Activated CD4-positive, alpha-beta T cell treated with anti-CD3 and anti-CD28 coated beads, Interleukin-2, amount 10 ng/mL, durations not matched to agents 24 days and 14 days (primary cell): ENCODE measurements at regions not wholly inside any gene's neighbourhood (a gene's known extent, or its start where the extent isn't known, plus 50 kb on each side); places are given as distances from the start of the nearest gene placed in this dataset.

Experiments
- DNase-seq: peaks from one replicate; pipeline ENCODE4 v3.0.0; 2022
- H3K27ac Mint-ChIP-seq: one replicate; pipeline ENCODE4 v1.8.0; 2022; ENCODE audit warnings: mild to moderate bottlenecking, mixed read lengths
- H3K27me3 Mint-ChIP-seq: one replicate; pipeline ENCODE4 v1.8.0; 2022; ENCODE audit warnings: mixed read lengths
- H3K36me3 Mint-ChIP-seq: one replicate; pipeline ENCODE4 v1.8.0; 2022; ENCODE audit warnings: low read depth, mild to moderate bottlenecking, mixed read lengths
- H3K4me1 Mint-ChIP-seq: one replicate; pipeline ENCODE4 v1.8.0; 2021; ENCODE audit warnings: mixed read lengths
- H3K4me3 Mint-ChIP-seq: one replicate; pipeline ENCODE4 v1.8.0; 2022; ENCODE audit warnings: mild to moderate bottlenecking, moderate library complexity, mixed read lengths
- H3K9me3 Mint-ChIP-seq: one replicate; pipeline ENCODE4 v1.8.0; 2021; ENCODE audit warnings: mixed read lengths
- intact Hi-C: fragments of 100-400 bp; cut with micrococcal nuclease; formaldehyde crosslinking; loops from one replicate; pipeline ENCODE4 v1.15.1; 2023

DNA sequence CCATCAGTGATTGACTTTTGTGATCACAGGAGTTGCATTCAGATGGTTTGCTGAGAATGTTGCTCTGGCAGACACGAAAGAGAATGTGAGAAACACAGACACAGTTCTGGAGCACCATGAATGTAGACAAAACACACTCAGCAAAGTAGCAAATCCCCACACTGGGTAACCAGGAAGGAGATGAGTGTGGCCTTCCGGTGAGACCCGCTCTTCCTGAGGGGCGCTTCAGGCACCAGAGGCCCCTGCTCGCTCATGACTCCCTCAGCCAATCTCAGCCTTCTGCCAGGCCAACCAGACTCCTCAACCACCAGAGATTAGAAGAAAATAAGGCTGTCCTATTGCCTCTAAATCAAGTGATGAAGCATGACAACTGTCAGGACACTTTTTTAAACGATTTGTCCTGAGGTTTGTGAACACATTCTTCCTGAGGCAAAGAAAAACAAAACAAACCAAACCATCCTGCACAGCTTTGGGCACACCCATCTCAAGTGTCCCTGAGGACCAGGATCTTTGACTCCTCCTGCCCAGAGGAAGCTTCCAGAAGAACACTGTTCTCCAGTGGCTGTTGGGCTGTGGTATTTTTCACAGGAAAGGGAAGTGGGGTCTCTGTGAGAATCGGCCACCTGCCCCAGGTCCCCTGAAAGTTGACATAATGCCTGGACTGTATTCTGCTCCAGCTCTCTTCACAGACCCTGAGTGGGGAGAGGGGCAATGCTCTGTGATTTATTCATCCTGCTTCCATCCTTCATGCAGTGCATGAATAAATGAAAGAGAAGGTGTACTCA, 152.8 kb downstream of the BCL11A start:
- H3K27me3 Mint-ChIP-seq = no peaks in the 10 kb centered on the region
- no peak overlapping the region for H3K27ac Mint-ChIP-seq
- intact Hi-C loops = no loop called here
- H3K4me3 Mint-ChIP-seq = no peak overlapping the region
- H3K4me1 Mint-ChIP-seq = peaks cover 1% of the 10 kb centered on the region
- DNase-seq = no peak
- no peaks in the 10 kb centered on the region for H3K36me3 Mint-ChIP-seq
- H3K9me3 Mint-ChIP-seq = no peaks in the 10 kb centered on the region

DNA sequence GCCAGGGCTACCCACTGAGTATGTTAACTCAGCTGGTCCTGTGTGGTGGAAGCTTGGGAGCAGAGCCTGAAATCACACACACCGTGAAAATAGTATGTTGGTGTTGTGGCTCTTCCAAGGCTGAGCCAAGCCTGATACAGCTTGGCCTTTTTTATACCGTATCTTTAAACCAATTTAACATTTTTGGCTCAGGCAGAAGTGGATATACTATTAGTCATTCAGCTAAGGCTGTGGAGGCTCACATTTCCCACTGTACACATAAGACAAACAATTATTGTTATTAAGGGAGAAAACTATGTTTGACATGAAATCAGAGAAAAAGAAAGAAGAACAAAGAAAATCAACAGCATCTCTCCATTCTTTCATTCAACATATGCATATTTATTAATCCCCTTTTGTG, 159.0 kb downstream of the BCL11A start:
- Mint-ChIP-seq H3K9me3 (no peaks in the 10 kb centered on the region), H3K4me3 (no peak overlapping the region), H3K27me3 (no peaks in the 10 kb centered on the region), H3K4me1 (no peaks in the 10 kb centered on the region), H3K27ac (no peak overlapping the region), H3K36me3 (no peaks in the 10 kb centered on the region)
- intact Hi-C loops = no loop called here
- no peak for DNase-seq

DNA sequence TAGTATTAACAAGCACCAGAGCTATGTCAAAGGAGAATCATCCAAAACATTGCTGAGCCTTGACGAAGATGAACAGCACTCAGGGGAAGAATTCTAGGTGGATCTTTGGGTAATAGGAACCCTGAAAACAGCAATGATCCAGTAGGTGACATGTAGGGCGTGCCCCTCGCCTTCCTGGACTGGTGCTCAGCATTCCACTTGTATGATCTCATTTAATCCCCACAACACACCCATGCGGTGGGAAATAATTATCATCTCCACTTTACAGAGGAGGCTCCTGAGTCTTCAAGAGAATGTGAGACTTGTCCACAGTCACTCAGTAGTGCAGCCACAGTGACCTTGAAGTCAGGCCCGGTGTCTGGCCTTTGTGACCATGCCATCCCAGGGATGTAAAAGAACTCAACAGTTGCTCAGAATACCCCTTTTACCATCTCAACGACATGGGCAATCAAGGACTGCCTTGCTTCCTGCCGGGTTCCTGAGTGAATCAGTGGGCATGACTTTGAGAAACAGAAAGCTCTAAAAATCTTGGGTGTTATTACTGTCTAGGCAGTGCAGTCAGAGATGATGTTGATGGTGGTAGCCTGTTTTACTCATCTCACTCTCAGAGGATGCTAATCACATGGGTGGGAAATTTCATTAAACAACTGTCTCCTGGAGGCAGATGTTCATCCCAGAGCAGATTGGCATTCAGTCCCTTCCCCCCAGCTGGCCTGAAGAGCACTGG, 161.6 kb downstream of the BCL11A start:
- intact Hi-C loops = no loop called here
- Mint-ChIP-seq H3K9me3 (no peaks in the 10 kb centered on the region), H3K36me3 (no peaks in the 10 kb centered on the region), H3K4me3 (no peak overlapping the region), H3K27me3 (no peaks in the 10 kb centered on the region), H3K4me1 (no peaks in the 10 kb centered on the region), H3K27ac (no peak overlapping the region)
- DNase-seq = no peak

- H3K9me3 Mint-ChIP-seq = no peaks in the 10 kb centered on the region
- no peak overlapping the region for H3K4me3 Mint-ChIP-seq
- no peaks in the 10 kb centered on the region for H3K4me1 Mint-ChIP-seq
- no peak overlapping the region for H3K27ac Mint-ChIP-seq
- DNase-seq = no peak
- no peaks in the 10 kb centered on the region for H3K27me3 Mint-ChIP-seq
- intact Hi-C loops = no loop called here
- no peaks in the 10 kb centered on the region for H3K36me3 Mint-ChIP-seq
Observed at GRCh38 chr2:60391230-60391629, 162.2 kb downstream of the BCL11A start.

DNA sequence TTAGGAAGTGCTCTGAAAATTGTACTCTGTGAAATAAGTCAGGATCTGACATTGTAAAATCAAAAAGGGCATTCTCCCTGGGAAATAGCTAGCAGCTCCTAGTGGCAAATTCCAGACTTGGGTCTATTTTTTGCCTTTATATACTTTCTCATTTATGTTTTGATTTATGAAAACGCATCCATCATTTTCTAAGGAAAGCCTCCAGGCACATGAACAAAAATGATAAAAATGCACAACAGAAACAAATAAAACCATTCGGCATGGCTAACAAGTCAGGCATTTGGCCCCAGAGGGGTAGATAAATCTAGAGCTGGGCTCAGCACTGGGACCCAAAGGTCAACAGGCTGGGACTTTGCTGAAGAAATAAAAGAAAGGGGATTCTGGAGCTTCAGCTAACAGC, 167.0 kb downstream of the BCL11A start:
- Mint-ChIP-seq H3K27me3 (peaks cover 2% of the 10 kb centered on the region), H3K9me3 (no peaks in the 10 kb centered on the region), H3K4me1 (no peaks in the 10 kb centered on the region), H3K4me3 (no peak overlapping the region), H3K36me3 (no peaks in the 10 kb centered on the region), H3K27ac (no peak overlapping the region)
- DNase-seq = no peak
- intact Hi-C loops = no loop called here

- intact Hi-C loops = no loop called here
- no peak for DNase-seq
- Mint-ChIP-seq H3K27me3 (peaks cover 2% of the 10 kb centered on the region), H3K9me3 (no peaks in the 10 kb centered on the region), H3K27ac (no peak overlapping the region), H3K4me1 (no peaks in the 10 kb centered on the region), H3K4me3 (no peak overlapping the region), H3K36me3 (no peaks in the 10 kb centered on the region)
Observed at GRCh38 chr2:60385648-60386047, 167.8 kb downstream of the BCL11A start.

GRCh38 chr2:60383401-60384143, 169.9 kb downstream of the BCL11A start:
- no peaks in the 10 kb centered on the region for H3K9me3 Mint-ChIP-seq
- no peaks in the 10 kb centered on the region for H3K36me3 Mint-ChIP-seq
- H3K4me3 Mint-ChIP-seq = no peak overlapping the region
- H3K27me3 Mint-ChIP-seq = peaks cover 2% of the 10 kb centered on the region
- peaks cover 7% of the 10 kb centered on the region for H3K4me1 Mint-ChIP-seq
- intact Hi-C loops = no loop called here
- no peak for DNase-seq
- H3K27ac Mint-ChIP-seq = no peak overlapping the region

- Mint-ChIP-seq H3K36me3 (no peaks in the 10 kb centered on the region), H3K9me3 (no peaks in the 10 kb centered on the region), H3K4me3 (no peak overlapping the region), H3K27ac (no peak overlapping the region), H3K27me3 (peaks cover 2% of the 10 kb centered on the region), H3K4me1 (peaks cover 7% of the 10 kb centered on the region)
- intact Hi-C loops = no loop called here
- no peak for DNase-seq
Observed at GRCh38 chr2:60380411-60380810, 173.0 kb downstream of the BCL11A start.

GRCh38 chr2:60379684-60380083, 173.8 kb downstream of the BCL11A start:
- H3K27ac Mint-ChIP-seq = no peak overlapping the region
- H3K4me1 Mint-ChIP-seq = peaks cover 7% of the 10 kb centered on the region
- DNase-seq = no peak
- H3K36me3 Mint-ChIP-seq = no peaks in the 10 kb centered on the region
- H3K9me3 Mint-ChIP-seq = no peaks in the 10 kb centered on the region
- H3K27me3 Mint-ChIP-seq = peaks cover 2% of the 10 kb centered on the region
- intact Hi-C loops = no loop called here
- no peak overlapping the region for H3K4me3 Mint-ChIP-seq

- DNase-seq = no peak
- Mint-ChIP-seq H3K27ac (no peak overlapping the region), H3K4me3 (no peak overlapping the region), H3K4me1 (peaks cover 7% of the 10 kb centered on the region), H3K27me3 (peaks cover 2% of the 10 kb centered on the region), H3K36me3 (no peaks in the 10 kb centered on the region), H3K9me3 (no peaks in the 10 kb centered on the region)
- intact Hi-C loops = no loop called here
Observed at GRCh38 chr2:60379216-60379615, 174.2 kb downstream of the BCL11A start.

DNA sequence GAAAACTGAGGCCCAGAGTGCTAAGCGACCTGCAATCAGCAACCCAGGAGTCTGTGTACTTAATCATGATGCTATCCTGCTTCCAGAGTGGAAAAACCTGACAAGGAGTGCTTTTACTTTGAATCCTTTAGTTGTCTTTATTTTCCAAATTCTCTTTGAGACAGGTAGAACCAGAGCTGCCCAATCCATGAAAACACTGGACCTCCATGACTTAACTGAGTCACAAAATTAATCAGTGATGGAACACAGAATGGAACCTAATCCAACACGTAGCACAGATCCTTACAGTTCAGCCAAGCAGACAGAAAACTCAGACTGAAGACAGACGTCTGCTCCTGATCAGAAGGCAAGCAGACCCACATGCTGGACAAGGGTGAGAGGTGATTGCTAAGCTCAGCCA, 175.6 kb downstream of the BCL11A start:
- H3K4me3 Mint-ChIP-seq = no peak overlapping the region
- H3K4me1 Mint-ChIP-seq = peaks cover 7% of the 10 kb centered on the region
- no peaks in the 10 kb centered on the region for H3K9me3 Mint-ChIP-seq
- H3K36me3 Mint-ChIP-seq = no peaks in the 10 kb centered on the region
- no peak overlapping the region for H3K27ac Mint-ChIP-seq
- H3K27me3 Mint-ChIP-seq = peaks cover 8% of the 10 kb centered on the region
- intact Hi-C loops = no loop called here
- no peak for DNase-seq

DNA sequence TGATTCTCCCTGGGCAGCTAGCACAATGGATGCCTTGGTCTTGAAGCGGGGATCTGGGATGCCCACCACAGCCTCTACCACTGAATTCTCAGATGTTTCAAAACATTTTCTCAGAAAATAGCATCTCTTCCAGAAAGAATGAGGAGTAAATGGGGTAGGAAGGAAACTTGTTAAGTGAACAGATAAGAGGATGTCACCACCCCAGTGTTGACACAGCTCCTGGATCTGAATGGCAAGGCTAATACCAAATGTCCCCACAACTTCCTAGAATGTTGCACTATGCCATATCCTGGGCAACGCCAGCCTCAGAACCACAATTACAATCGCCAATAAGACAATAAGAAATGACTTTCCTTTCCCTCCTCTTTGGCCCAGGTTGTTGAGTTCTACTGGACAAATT, 177.2 kb downstream of the BCL11A start:
- Mint-ChIP-seq H3K36me3 (no peaks in the 10 kb centered on the region), H3K4me1 (peaks cover 7% of the 10 kb centered on the region), H3K27ac (no peak overlapping the region), H3K9me3 (no peaks in the 10 kb centered on the region), H3K4me3 (no peak overlapping the region), H3K27me3 (peaks cover 8% of the 10 kb centered on the region)
- intact Hi-C loops = no loop called here
- DNase-seq = no peak

- Mint-ChIP-seq H3K4me1 (no peaks in the 10 kb centered on the region), H3K27me3 (peaks cover 8% of the 10 kb centered on the region), H3K9me3 (no peaks in the 10 kb centered on the region), H3K36me3 (no peaks in the 10 kb centered on the region), H3K4me3 (no peak overlapping the region), H3K27ac (no peak overlapping the region)
- intact Hi-C loops = no loop called here
- DNase-seq = no peak
Observed at GRCh38 chr2:60371681-60372080, 181.8 kb downstream of the BCL11A start.

- intact Hi-C loops = no loop called here
- no peaks in the 10 kb centered on the region for H3K4me1 Mint-ChIP-seq
Observed at GRCh38 chr2:60371219-60371618, 182.2 kb downstream of the BCL11A start.

More at GRCh38 chr2:60371219-60371618, 182.2 kb downstream of the BCL11A start:
- no peak for DNase-seq
- Mint-ChIP-seq H3K27me3 (peaks cover 8% of the 10 kb centered on the region), H3K4me3 (no peak overlapping the region), H3K9me3 (no peaks in the 10 kb centered on the region), H3K27ac (no peak overlapping the region), H3K36me3 (no peaks in the 10 kb centered on the region)
